Stimulated activated CD8-positive, alpha-beta memory T cell treated with anti-CD3 and anti-CD28 coated beads, Interleukin-4, amount 100 ng/mL, for 24 hours (primary cell): ENCODE measurements at regions not wholly inside any gene's neighbourhood (a gene's known extent, or its start where the extent isn't known, plus 50 kb on each side); places are given as distances from the start of the nearest gene placed in this dataset.

Experiments used
- DNase-seq: peaks from one replicate; pipeline ENCODE4 v3.0.0-alpha.2; 2020; ENCODE audit warnings: low read depth

DNA sequence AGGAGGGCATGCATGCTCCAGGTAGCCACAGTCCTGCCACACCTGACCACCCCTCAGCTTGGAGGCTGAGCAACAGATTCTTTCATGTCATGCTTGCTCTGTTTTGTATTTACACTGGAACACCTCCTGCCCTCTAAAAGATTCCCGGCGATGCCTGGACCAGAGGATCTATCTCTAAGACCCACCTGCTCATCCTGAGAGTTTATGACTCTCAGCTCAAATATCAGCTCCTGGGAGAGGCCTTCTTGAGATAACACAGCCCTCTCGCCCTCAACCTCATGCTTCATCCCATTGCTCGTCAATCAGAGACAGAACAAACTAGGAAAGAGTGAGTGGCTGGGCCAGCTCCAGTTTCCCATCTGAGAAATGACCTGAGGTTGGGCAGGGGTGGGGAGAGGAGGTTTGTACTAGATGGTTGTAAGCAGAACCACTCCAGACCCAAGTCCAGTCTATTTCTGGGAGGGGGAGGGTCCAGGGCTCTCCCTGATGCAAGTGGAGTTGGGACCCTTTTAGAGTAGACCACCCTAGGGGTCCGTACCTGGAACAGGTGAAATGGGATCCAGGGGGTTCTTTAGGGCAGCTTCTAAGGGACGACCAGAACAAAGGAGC is 524.5 kb downstream of the MATN1 start:
- no peak for DNase-seq

DNA sequence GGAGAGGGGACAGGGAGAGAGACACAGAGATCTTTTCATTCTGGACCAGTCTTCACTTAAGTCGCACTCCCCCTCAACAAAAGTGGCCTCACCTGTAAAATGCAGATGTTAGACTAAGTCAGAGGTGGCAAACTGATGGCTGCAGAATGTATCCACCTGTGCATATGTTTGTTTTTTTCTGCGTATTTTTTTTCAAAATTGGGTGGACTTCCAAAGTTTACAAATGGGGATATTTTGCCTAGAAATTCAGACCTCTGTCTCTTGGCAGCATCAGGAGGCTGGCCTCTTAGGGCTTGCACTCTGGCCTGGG is 525.0 kb downstream of the MATN1 start:
- DNase-seq, result no peak

DNA sequence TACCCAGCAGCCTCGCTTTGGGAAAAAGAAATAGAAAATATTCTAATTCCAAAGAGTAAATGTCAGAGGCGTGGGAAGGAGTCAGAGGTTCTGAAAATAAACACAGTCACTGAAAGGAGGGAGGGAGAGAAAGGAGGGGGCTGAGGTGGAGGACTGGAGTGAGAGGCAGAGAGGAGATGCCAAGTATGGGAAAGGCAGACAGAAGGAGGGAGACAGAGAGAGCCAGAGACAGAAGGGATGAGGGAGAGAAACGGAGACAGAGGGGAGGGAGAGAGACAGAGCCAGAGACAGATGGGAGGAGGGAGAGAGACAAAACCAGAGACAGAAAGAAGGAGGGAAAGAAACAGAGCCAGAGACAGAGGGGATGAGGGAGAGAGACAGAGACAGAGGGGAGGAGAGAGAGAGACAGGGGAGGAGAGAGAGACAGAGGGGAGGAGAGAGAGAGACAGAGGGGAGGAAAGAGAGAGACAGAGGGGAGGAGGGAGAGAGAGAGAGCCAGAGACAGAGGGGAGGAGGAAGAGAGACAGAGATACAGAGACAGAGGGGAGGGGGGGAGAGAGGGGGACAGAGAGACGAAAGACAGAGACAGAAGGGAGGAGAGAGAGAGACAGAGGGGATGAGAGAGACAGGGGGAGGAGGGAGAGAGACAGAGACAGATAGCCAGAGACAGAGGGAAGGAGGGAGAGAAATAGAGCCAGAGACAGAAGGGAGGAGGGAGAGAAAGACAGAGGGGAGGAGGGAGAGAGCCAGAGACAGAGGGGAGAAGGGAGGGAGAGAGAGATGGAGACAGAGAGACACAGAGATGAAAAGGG is 525.5 kb downstream of the MATN1 start:
- no peak for DNase-seq

DNA sequence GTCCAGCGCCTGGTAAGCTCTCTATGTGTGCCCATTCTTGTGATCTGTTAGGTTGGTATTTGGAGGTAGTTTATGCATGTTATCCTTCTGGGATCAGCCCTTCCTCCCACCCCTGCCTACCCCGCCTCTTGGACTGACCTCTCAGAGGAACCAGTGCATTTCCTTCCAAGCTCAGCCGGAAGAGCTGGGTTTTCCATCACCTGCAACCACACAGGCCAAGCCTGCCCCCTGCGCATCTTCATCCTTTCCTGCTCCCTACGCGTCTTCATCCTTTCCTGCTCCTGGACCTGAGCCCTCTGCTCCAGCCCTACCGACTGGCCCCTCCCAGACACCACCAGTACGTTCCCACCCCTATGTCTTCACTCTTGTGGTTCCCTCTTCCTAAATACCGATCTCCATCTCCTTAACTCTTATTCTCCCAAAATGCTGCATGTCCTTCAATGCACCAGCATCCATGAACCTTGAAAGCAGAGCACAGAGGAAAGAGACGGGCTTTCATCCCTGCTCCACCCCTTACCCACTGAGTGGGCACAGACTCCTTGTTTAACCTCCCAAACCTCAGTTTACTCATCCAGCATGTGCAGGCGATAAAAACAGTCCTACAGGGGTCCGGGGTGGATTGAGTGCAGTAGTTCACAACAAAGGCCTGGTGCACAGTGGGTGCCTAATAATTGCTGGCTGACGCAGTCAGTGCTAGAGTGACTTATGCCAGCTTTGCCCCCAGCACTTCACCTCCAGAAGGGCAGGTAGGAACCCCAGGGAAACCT is 526.3 kb downstream of the MATN1 start:
- no peak for DNase-seq

DNA sequence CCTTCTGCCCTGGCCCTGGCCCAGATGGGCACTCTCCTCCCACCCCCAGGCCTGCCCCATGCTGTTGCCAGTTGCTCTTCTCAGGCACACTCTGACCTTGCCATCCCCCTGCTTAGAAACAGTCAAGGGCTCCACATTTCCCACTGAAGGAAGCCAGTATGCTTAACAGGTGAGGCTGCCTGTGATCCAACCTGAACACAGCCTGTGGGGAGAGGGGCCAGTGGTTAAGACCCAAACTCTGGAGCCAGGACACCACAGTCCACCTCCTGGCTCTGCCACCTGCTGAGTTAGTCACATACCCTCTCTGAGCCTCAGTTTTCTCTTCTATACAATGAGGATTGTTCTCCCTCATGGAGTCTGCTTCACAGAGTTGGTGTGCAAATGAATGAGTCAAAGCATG is 526.9 kb downstream of the MATN1 start:
- no peak for DNase-seq

DNA sequence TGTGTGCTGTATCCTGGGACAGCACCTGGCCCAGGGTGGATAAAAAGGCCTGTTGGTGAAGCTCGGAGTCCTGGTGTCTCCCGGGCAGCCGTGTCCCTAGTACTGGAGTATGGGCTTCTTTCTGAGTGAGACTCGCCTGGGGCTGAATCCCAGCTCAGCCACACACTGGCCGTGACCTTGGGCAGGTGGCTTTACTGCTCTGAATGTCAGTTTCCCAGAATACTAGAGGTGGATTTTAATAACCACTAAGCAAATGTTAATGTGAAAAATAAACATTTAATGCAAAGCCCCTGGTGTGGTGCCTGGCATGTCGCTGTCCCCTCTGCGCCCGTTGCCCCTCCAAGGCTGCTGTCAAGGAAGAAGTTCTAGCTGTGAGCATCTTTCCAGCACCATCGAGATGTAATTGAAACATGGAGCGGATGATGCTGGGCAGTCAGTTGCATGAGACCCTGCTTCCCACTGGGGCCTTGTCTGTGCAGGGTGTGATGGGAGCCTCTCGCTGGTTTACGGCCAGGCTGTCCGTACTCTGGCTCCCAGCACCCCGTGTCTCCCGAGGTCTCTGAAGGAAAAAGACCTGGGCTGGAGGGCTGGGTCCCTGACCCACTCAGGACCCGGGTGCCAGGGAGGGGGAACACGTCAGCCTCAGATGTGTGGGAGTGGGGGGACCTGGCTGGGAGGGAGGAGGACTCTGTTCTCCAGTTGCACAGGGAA is 527.8 kb downstream of the MATN1 start:
- no peak for DNase-seq

DNA sequence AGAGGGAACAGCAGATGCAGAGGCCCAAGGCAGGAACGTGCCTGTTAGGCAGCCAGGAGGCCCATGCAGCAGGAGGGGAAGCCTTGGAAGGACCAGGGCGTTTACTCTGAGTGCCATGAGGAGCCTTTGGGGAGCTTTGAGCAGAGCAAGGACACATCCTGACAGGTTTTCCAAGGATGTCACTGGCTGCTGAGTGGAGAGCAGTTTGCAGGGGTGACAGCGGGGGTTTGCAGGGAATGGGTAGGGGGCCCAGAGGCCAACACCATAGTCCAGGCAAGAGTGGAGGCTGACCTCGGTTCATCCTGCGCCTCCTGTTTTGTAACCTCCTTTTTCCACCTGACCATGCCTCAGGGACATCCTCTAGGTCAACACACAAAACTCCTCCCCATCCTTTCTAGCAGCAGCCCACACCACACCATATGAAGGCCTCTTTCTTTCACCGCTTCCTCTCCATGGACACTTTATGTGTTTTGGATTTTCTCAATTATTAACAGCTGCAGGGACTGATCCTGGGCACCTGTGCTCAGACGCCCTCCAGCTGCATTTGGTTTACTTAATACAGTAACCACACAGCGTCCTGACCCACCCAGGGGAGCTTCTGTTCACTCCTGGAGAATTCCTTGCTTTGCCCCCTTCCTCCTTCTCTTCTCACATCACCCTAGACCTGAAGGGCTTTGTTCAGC is 528.5 kb downstream of the MATN1 start:
- DNase-seq, result no peak

DNA sequence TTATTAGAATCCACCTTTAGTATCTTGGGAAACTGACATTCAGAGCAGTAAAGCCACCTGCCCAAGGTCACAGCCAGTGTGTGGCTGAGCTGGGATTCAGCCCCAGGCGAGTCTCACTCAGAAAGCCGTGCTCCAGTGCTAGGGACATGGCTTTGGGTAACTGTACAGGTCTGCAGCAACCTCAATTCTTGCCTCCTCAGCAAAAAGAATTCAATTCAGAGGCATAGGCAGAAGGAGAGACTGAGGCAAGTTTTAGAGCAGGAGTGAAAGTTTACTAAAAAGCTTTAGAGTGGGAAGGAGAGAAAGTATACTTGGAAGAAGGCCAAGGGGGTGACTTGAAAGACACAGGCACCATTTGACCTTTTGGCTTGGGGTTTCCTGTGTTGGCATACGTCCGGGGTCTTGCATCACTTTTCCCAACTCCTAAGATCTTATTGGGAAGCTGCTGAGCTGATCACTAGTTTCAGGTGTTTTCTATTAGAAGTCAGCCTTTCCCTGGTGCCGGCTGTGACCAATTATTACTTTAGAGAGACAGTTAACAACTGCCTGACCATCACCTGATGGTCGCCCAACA is 529.3 kb downstream of the MATN1 start:
- no peak for DNase-seq

DNA sequence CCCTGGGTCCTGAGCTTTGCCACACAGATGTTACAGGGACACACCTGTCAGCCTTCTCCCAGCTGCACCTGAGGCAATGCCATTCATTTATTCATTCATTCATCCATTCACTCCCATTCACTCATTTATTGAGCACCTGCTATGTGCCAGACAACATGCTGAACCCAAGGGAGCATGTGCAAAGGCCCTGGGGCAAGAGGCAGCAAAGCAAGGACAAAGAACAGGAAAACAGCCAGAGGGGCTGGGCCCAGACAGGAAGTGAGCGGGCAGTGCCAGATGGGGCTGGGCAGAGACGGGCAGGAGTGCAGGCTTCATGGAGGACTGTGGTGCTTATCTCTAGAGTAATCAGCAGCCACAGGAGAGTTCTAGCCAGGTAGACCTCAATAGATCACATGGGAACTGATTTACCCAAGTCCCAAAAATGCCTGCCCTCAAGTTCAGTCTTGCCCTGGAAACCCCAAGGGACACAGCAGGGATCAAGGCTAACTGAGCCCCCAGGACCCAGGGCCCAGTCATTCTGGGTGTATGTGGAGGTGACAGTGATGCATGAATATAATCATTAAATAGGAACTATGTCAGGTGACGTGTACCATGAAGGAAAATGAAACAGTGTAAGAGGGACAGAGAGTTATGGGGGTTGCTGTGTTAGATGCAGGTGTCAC is 530.3 kb downstream of the MATN1 start:
- no peak for DNase-seq

DNA sequence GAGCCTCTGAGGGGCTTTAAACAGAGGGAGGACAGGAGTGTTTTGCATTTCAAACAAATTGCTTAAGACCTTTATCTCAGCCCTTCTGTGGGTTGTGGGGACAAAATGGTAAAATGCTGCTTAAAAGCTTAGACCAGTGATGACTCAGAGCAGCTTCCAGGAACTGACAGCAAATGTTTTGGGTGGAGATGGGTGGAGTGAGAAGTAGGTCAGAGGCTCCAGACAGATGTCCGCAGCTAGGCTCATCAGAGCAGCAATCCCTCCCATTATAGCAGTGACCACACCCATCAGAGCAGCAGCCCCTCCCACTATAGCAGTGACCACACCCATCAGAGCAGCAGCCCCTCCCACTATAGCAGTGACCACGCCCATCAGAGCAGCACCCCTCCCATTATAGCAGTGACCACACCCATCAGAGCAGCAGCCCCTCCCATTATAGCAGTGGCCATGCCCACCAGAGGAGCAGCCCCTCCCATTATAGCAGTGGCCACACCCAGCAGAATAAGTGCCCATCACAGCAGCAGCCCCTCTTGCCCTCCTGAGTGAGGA is 532.2 kb downstream of the MATN1 start:
- DNase-seq, result no peak

DNA sequence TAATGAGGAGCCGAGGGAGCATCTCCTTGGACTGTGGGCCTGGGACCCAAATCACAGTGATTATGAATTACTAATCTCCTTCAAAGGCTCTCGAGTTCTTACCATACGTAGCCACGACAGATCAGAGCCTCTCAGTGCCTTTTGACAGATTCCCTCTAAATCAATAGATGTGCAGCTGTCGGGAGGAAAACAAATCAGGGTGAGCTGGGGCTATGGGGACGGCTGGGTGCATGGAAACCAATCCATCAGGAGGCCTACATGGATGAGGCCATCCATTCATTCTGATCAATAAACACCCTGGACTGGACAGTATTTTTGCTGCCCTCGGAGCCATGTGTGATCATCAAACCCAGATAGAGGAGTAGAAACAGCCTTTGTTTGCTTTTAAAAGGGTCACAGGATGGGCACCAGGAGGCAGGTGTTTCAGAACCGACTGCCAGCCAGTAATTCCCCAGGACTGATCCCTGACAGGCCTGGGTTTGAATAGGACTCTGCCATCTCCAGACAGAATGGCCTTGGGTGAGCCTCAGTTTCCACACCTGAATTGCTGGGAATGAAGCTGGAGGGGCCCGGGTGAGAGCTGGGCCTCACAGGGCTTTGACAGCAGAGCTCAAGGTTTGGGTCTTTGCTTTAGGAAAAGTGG is 532.8 kb downstream of the MATN1 start:
- no peak for DNase-seq

DNA sequence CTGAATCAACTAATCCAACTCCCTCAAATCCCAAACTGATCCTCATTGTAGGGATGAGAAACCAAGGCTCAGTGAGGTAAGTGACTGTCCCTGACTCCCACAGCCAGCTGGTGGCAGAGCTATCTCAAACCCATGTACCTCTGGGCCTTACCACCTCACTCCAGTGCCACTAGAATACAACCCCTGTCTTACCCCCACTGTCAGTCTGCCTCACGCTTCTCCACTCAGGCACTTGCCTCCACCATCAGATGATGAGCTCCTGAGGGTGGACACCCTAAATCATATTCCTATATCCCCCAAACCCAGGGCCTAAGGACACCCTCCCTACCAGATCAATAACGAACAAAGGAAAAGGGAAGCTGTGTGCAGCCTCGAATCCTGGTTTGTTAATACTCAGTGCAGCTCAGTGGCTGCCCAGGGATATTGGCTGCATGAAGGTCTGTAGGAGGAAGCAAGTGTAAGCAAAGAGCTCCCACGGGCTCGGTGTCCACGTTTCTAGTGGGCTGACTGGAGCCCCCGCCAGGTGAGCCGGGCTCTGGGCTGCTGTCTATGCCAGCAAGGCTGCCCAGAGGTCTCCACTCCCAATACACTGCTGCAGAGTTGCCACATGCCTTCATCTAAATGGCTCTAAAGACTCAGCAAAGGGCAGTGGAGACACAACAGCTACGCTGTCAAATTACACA is 533.4 kb downstream of the MATN1 start:
- no peak for DNase-seq

DNA sequence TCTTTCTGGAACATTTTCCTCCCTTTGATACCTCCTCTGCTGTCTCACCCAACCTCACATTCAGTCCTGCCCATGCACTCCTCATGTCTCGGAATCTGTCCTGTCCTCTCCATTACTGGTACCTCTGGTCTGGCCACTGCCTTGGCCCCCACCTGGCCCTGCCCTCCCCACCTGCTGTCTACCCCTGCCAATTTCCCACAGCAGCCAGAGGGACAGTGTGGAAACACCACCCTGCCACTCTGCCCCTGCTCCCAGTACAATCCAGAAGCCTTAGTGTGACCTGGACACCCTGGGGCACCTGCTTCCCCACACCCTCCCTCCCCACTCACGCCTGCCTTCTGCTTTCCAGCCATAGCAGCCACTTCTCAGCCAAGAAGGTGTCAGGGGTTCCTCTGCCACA is 534.4 kb downstream of the MATN1 start:
- DNase-seq, result no peak

DNA sequence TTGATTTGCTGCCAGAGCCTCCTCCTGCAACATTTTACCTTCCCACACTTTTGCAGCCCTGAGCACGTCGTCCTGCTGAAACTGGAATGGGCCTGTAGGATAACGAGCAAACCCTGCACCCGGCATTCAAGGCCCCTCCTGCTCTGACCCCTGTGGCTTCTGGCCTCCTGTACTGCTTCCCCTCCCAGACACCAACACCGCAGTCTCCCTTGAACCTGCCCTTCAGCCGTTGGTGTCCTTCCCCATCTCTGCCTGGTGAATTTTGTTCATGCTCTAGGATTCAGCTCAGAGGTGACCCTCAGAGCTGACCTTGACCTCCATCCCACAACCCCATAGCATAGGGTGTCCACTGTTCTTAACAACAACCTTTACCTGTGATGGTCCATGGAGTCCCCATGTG is 535.1 kb downstream of the MATN1 start:
- no peak for DNase-seq

DNA sequence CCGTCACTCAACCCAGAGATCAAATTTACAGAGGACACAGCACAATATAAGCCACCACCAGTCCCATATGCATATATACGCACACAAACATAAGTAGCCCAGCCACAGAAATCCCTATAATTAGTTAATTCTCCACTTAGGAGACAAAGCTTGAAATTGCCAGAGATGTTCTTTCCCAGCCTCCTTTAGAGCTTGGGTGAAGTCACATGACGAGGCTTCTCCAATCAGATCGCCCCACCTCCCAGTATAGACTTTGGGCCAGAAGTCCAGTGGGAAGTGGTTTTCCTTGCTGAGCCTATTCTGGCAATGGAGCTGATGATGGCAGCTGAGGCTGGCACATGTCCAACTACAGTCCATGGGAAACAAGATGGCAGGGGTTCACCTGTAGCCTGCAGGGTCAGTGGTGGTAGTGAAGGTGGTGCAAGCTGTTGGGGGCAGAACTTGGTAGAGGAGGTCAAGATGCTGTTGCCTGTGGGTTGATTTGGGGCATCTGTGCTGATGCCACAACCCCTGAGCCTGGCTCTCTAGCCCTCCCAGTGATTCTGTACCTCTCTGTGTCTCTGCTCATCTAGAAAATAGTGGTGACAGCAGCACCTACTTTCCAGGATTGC is 535.9 kb downstream of the MATN1 start:
- DNase-seq, result no peak

DNA sequence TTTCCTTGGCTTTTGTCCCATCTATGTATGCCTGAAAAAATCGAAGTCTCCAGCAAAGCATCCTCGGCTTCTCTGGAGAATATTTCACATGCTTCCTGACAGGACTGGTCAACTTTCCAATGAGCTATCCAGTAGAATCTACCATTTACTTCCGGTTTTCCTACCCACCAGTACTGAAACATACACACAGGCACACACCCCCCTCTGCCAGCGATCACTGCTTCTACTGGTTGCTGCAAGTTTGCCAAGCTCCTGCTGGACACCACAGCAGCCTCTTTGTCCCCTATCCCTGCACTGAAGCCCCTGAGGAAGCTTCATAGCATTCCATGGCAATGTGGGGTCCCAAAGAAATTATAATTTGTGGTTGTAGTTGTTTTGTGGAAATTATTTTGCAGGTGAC is 536.8 kb downstream of the MATN1 start:
- no peak for DNase-seq

DNA sequence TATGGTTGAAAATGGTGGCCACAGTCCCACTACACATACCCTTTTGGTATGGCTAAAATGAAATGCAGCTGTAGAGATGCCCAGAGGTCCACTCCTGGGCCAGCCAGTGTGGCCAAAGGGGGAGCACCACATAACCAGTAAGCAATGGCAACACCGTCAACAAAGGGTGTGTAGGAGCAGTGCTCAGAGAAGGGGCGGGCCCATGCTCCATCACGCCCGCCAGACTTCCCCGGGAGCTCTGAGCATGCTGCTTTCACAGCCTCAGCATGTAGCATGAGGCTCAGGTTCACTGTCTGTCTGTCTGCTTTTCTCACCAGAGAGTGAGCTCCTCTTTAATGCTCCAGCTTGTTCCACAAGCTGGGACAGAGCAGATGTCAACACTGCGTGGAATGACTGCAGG is 537.6 kb downstream of the MATN1 start:
- no peak for DNase-seq

DNA sequence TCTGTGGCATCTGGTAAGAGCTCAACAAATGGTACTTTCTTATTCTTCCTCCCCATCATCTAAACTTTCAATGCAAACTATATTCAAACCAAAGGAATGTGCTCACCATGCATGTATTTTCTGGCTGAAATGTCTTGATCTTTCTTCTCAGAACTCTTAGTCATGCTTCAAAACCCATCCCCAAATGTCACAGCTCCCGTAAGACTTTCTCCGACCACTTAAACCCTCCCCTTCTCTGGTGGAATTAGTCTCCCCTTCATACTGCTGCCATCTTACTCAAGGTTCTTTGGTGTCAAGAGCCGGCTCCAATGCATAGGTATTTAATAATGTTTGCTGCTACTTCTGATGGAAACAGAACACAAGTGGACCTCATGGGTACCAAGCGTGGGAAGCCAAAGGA is 538.1 kb downstream of the MATN1 start:
- no peak for DNase-seq

DNA sequence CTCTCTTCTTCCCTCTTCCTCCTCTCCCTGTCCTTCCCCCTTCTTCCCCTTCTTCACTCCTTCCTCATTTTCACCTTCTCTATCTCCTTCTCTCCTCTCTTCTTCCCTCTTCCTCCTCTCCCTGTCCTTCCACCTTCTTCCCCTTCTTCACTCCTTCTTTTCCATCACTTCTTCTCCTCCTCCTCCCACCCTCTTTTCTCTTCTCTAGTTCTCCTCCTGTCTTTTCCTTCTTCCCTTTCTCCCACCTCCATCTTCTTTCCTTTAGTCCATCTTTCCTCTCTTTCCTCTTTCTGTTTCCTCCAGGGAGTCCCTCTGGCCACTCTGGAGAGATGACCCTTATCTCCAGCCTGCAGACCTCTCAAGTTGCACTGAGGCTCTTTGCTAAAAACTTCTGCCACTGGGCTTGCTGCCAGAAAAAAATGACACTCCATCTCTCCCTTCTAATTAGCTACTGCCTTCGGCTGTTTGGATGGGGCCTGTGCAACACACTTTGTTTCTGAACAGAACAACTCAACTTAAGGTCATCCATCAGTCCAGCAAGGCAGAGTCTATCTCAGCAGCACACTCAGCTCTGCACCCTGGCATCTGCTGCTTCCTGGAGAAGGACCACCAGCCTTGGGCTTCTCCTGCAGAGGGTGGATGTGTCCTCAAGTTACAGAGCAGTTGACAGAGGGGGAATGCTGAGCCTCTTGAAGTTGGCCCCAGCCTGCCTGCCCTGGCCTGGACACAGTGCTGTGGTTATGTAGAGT is 538.8 kb downstream of the MATN1 start:
- DNase-seq, result no peak
